ENCODE measurements at regions not wholly inside any gene's neighbourhood (a gene's known extent, or its start where the extent isn't known, plus 50 kb on each side); places are given as distances from the start of the nearest gene placed in this dataset.

DNA sequence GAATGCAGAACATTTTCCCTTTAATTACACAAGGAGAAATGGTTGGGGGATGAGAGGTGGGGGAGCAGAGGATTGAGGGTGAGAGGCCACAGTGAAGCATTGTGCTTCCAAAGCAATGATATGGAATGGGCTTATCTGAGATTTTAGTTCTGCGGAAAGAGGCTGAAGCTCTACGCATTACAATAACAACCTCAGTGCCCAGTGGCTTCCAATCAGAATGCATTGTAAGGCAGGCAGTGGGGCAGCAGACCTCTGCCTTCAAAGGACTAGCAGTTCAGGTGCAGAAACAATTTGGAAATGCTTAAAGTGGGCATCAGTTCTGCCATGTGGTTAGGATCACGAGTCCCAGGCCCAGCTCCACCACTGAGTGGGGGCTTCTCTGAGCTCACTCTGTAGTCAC, 251.0 kb upstream of the ZMIZ1 start:
- no peak for DNase-seq

DNA sequence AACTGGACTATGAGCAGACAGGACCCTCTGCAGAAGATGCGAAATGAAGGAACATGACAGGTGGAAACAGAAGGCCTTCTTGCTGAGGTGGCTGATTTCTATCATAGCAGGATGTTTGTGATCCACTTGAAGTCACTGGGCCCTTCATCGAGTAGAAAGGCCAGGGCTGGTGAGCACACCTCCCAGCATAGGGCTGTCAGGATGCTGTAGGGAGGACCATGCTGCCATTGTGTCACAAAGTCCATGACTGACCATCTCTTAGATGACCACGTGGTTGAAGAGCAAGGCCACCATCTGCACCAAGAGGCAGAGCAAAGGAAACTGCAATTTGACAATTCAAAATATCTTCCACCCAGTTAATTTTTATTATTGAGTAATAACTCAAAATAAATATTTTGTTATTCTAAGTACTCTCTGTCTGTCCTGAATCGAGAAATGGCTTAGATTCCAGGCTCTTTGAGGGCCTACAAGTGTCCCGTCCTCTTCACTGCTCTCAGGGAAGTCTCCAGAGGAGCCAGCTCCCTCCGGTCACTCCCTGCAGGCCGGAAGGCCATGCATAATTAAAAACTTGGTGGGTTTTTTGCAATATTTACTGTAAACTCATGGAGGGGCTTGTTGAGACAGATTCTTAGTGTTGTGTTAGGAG, 249.3 kb upstream of the ZMIZ1 start:
- DNase-seq: no peak

DNA sequence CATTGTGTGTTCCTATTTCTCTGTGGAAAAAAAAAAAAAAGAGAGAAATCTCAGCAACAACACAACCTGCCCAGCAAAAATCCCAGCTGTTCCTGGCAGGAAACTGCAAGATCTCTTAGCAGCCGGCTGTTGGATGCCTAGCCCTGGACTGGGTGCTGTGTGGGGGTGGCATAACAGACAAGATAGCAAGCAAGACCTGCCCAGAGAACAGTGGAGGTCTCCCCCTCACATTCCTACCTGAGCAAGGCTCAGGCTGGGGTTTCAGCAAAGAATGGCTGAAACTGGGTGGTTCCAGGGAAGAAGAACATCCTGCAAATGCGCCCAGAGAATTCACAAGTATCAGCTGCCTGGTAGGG, 248.8 kb upstream of the ZMIZ1 start:
- DNase-seq: no peak

DNA sequence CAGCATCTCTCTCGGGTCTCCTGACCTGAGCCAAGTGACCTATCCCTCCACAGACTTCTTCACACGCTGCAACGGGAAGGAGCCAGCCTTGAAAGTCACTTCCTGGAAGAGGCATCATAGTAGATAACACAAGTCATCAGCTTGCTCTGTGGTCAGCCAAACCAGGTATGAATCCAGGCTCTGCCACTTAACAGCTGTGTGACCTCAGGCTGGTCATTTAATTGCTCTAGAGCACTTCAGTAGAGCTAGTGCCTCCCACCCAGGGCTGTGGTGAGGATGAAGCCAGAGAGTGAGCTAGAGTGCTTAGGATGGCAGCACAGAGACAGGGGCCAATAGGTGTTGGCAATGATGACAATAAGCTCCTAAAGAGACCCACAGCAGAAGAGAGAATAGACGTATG, 247.7 kb upstream of the ZMIZ1 start:
- DNase-seq: no peak

DNA sequence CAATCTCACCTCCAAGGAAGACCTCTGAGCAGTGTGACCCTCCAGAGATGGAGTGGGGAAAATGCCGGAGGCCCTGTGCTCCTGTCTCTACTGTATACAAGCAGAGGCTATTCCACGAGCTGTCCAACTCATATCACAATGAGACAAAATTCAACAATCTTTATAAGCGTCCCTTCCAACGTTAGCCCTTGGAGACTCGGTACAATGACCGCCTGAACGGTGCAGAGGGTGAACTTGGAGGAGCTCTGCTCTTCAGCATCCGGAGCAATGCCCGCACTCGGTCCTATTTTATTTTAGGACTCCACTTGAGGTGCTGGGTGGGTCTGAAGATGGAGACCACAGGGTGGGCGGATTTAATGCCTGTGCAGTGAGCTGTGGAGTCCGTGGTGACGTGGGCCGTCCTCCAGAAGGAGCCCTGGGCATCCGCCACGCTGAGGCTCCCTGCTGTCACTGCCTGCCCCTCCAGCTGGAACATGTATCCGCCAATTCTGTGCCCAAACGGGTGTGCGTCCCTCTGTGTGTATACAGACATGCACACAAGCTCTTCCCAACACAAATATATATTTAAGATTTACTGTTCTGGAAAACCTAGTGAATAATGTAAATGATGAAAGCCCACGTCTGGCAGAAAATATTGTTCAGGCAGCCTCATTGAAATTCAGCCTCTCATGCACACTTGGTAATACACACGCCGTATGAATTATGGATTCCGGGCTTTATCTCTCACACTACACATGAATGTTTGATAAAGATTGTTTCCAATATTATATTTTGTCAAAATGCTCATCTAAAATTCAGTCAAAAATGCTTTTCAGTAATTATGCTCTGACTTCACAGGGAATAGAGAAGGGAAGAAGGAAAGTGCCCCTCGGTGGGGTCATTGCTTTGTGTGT, 239.9 kb upstream of the ZMIZ1 start:
- DNase-seq: no peak

DNA sequence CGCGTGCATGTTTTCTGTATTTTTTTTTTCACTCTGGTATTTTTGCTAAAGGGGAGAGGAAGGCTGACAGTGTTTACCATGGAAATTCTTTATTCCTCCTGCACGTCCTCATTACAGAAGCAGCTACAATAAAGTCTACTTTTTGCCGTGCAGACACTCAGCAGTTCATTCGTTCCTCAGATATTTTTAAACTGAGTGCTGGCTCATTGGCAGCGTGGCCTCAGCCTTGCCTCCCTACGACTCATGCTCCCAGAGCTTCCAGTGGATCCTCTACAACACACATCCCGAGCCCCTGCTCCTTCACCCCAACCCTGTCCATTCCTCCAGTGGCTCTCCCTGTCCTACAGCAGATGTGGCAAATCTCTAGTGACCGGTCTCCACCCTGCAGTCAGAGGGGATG, 239.2 kb upstream of the ZMIZ1 start:
- DNase-seq: no peak

DNA sequence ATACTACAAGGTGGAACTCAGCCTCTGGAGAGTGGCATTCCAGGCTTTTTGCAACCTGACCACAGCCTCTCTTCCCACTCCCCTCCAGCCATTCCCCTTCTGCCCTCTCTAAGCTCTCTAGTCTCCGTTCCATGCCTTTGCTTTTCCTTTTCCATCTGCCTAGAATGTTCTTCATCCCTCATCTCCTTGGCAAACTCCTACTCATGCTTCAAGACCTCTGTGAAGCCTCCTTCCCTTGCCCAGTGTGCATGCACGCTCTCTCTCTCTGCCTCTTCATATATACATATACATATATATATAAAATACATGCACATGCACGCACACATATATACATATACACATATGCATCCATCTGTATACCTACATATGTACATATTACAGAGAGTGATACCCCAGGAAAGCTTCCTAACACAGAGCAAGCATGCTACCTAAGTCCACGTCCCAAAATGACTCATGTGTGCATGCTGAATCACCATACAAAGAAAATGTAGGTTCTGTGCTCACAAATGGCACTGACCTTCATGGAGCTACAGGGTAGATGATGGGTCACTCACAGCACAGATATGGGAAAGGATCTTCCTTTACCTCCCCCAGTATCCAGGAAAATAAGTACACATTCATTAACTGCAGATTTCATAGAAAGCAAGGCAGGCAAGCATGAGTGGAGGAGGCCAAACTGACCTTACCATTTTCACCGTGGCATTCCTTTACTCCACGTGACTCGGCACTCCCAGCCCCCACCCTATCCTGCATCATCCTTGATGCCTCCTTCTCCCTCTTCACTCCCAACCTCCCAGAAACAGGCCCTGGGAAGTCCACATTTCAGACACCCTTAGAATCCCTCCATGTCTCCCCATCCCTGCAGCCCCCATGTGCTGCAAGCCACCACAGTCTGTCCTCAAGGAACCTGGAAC, 238.4 kb upstream of the ZMIZ1 start:
- DNase-seq: no peak

DNA sequence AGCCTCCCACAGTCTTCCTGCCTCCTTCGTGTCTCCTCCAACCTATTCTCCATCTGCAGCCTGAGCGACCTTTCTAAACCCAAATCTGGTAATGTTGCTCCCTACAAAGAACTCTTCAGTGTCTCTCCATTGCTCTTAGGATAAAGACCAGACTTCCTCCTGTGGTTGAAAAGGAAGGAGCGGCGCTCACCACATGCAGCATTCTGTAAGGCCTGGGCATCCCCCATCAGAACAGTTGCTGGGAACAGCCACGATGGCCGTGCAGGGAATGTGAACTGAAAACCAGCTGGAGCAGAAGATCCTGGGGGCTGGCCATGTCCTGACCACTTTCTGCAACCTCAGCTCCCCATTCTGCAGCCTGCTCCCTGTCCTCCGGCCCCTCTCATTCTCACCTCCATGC, 237.8 kb upstream of the ZMIZ1 start:
- DNase-seq: no peak

DNA sequence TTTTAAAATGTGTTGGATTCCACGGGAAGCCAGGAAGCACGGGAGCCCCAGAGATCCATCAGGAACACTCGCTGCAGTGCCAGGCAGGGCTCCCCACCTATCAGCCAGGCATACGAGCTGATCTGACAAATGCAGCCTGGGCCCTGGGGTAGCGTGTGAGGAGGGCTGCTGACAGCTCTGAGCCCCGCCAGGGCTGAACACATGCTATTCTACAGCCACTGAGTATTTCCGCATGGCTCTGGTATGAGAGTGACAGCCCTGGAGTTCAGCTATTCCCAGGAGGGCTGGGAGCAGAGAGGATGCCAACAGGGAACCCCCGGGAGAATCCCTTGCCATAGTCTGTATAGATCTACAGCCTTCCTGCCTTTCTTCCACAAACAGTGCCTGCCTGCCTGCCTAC, 237.3 kb upstream of the ZMIZ1 start:
- no peak for DNase-seq

DNA sequence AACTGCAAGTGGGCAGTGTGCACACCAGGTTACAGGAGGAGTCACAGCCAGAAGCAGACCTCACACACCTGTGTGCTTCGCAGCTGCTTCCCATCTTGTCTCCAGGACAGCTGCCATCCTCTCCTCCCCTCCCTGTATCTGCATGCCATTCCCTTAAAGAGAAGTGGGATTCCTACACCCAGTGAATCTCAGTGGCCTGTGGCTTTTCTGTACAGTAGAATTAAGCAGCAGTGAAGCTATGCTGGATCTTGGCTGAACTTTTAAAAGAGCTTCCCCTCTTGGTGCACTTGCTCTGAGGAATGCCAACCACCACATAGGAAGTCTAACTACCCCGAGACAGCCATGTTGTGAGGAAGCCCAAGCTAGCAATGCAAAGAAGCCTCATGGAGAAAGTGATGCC, 236.5 kb upstream of the ZMIZ1 start:
- DNase-seq: no peak

DNA sequence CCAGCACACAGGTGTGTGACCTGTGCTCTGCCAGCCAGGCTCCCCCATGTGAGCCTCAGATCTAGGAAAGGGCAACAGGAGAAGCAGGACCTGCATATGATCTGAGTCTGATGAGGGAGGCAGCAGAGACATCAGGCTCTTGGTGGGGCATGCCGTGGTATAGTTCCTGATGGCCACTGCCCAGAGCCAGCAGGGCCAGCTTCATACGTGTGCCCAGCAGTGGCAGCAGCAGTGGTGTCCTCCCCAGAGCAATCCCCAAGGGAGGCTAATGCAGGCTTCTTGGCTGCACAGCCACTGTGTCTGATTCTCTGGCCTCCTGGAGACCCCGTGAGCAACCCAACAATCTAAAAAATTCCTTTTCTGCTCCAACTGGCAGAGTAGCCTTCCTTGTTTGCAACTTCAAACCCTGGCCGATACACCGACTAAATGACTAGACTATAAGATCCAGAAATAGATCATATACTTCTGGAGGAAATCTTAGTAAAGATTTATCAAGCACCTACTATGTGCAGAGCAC, 230.6 kb upstream of the ZMIZ1 start:
- DNase-seq: no peak

DNA sequence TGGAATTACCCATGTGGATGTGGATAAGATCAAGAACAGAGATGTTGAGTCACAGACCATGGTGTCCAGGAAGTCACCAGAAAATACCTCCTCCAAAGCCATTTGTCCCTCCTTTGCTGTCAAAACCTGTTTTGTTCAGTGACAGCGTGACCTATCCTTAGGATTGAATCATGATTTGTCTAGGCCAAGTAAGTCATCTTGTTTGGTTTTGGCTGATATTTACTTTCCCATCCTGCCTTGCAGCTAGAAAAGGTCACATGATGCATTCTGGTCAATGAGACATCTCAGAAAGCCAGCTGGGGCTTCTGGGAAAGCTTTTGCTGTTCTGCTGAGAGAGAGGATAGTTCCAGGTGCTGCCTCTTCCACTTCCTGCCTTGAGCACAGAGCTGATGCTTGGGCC, 225.3 kb upstream of the ZMIZ1 start:
- no peak for DNase-seq

DNA sequence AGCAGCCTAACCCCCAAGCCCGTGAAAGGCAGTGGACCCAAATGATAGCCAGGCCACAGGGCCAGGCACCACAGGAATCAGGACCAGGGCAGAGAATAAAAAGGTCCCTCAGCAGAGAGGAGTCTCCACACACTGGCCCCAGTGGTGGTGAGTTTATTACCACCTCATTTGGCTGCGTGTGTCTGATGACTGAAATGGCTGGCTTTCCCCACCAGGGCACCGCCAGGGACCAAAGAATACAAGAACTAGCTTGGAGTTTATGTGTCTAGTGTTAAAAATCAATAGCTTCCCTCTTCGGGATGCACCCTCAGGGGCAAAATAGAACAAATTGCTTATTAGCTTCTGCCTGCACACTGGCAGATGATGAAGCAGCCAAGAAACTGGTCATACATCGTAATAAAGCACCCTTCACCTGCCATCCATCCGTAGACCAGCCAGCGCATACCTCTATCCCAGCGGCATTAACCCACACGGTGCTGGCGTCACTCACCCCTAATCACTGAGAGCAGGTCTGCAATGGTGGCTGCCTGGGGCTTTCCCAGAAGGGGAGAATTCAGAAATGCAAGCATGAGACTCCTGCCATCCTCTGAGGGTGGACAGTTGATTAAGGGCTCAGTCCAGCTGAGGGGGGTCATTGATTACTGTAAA, 223.7 kb upstream of the ZMIZ1 start:
- no peak for DNase-seq

DNA sequence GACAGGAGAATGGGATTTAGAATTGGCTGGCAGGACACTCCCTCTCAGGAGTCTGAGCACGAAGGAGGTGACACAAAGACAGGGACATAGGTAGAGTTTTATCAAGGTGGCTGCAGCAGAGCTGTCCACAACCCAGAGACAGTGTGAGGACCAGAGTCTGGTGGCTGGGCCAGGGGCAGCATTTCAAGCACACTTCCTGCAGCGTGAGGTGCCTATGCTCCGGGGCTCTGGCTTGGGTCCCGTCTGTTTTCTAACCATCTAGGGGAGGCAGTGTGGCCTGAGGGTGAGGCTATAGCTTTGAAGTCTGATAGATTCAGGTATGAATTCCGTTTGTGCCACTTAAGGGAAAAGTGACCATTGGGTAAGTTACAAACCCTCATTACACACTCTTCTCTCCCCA, 222.7 kb upstream of the ZMIZ1 start:
- no peak for DNase-seq

DNA sequence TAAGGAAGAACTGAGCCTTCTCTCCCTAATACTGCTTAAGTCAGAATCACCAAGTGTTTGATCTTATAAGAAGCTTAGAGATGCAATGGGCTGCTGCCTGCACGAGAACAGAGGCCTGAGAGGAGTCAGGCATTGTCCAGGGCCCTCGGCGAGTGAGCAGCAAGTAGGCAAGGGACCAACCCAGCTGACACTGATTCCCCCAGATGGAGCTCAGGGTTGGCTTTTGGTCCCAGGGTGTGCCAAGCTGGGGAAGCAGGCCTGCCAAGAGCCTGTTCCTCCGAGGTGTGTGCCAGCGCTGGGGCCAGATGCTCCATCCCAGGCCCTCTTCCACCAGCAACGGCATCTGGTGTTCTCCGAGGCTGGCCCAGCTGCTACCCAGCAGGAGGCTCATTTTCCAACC, 222.0 kb upstream of the ZMIZ1 start:
- DNase-seq: no peak

DNA sequence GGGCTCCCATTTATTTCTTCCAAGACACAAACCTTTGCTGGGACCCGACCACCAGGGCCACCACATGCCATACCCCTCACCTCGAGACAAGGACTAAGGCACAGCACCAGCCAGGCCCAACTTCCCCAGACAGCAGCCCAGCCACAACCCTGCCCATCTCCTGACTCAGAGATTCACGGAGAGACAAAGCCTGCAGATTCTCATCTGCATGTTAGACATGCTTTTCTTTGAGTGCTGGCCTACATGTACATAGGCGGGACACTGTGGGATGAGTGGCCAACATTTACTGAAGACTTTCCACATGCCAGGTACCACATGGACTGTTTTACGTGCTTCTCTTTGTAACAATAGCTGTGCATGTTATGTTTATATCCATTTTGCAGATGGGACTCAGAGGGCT, 221.3 kb upstream of the ZMIZ1 start:
- DNase-seq: no peak

DNA sequence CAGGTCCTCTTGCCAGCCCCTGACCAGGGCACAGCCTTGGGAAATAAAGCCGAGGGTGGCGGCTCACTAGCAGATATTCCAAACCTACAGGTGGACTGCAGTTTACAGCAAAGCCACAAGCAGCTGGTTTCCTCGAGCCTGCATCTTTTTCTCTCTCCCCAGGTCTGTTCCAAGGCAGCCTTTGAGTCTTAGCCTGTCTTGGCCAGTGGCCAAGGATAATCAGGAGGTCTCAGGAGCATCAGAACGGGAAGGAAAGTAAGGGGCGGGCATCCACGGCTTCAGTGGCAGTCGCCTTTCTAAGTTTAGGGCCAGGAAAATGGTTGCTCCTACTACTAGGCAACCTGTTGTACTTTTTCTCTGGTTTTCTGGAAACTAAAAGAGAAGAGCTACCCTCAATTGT, 219.7 kb upstream of the ZMIZ1 start:
- DNase-seq: no peak

DNA sequence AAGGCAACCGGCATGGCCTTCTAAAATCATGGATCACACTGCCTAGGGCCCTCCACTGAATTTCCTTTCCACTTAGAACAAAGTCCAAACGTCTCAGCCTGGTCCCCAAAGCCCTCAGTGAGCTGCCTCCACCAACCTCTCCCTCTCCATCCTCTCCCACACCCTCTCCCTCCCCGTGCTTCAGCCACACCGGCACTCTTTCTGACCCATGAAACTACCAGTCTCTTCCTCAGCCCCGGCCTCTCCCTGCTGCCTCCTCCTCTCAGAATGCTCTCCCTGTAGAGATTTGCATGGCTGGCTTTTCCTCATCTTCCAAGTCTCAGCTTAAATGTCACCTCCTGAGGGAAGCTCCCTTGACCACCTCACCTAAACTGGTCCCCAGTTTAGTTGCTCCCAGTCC, 219.0 kb upstream of the ZMIZ1 start:
- DNase-seq: no peak

DNA sequence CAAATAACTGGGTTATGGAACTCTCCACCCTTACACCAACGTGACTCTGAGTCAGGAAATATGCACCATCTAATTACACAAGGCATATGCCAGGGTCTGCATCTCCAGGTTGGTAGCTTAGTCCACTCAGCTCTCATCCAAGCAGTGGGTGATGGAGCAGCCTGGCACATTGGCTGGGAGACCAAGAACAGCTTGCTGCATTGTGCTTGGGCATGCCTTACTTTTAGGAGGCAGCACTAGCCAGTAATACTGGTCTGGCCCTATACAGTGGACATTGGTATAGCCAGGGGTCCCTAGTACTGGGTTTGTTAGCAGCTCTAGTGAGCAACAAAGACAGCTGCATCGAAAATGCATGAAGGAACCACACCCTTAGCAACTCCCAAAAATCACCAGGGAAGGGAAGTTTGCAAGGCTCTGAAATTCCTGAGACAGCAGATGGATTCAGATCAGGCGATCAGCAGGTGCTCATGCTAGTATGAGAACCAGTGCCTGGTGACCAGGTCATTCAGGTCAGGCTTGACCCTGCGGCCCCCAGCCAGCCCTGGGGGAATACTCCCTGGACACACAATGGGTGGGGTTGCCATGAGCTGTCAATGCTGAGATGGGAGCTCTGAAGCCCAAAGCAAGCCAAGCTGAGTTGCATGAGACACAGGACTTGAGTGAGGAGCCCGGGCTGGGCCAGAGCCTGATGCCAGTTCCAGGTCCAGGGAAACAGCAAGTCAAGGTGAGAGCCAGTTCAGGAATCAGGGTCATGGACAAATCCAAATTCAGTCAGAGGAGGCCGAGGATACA, 217.9 kb upstream of the ZMIZ1 start:
- no peak for DNase-seq

DNA sequence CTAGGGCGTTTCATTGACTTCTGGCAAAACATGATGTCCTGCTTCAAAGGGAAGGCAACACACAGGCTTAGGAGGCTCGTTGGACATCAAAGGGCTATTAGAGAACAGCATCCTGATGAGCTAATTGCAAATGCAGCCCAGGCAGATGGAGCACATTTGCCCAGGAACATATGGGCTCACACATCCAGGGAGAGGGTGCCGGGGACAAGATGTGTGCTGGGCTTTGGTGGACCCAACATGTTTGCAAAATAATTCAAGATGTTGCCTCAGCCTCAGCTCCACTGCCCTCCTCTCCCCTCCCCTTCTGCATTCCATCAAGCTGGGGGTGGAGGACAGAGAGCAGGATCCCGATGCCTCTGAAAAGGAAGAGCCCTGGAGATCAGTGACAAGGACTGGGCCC, 217.1 kb upstream of the ZMIZ1 start:
- DNase-seq: no peak

DNA sequence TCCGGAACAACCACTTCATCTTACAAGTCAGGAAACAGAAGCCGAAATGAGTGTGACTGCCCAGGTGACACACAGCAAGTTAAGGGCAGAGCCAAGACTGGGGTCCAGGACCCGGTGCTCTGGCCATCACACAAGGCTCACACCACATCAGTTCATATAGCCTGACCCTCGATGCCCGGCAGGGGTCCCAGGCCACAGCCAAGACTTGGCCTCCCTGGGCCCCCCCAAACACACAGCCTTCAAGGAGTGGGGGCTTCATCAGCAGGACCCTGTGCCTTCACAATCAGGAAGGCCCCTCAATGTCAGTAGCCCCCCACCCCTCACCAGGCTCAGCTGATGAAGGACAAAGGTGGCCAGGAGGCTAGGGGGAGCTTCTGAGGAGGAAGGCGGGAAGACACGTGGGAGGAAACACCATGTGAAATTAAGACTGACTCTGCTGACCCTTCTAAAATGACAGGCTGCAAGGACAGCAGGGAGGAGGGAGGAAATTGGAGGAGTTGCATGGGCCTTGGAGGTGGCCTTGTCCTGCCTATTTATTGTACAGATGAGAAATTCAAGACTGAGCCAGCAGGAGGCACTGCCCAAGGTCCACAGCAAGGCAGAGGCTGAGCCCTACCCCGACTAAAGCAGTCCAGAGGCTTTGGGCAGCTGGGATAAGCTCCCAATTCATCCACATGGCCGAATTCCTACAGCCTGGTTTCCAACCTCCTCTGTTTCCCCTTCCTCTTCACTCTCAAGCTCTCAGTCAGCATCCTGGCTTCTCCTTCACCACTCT, 216.1 kb upstream of the ZMIZ1 start:
- DNase-seq: no peak

All from stimulated activated CD4-positive, alpha-beta T cell treated with anti-CD3 and anti-CD28 coated beads, Interleukin-1b, Interleukin-23, amount 100 ng/mL, for 48 hours (primary cell).